ENCODE measurements at regions not wholly inside any gene's neighbourhood (a gene's known extent, or its start where the extent isn't known, plus 50 kb on each side); places are given as distances from the start of the nearest gene placed in this dataset.

GRCh38 chr3:127482216-127483004 lies 108.1 kb downstream of the TPRA1 start:
- TF ChIP-seq CTCF (IDR thresholded peaks at IDR 0.05) (no peak), EZH2 (IDR thresholded peaks at IDR 0.05) (no peak), EZH2phosphoT487 (IDR thresholded peaks at IDR 0.05) (no peak)
